HepG2 (cell line): ENCODE measurements at regions not wholly inside any gene's neighbourhood (a gene's known extent, or its start where the extent isn't known, plus 50 kb on each side); places are given as distances from the start of the nearest gene placed in this dataset.

Experiments used
- CREM ChIP-seq, 2 experiments: sonication (generic) in 1 of 2; formaldehyde crosslinking in 1 of 2; IDR thresholded peaks; 2 replicates each; pipeline versions ENCODE4 v1.4.0 to v1.6.1; 2016 to 2020; ENCODE audit warnings: antibody characterized with exemption in 1 of 2, mild to moderate bottlenecking in 1 of 2, missing genetic modification reagents in 1 of 2
- FOXM1 ChIP-seq: sonication (generic); formaldehyde crosslinking; IDR thresholded peaks from 2 replicates; pipeline ENCODE4 v1.5.0; 2020; ENCODE audit warnings: missing genetic modification reagents
- GABPA ChIP-seq, 2 experiments: IDR thresholded peaks; 2 replicates each; pipeline ENCODE4 v1.6.1; 2011 to 2016; ENCODE audit warnings: low read depth in 2 of 2, low read length in 1 of 2, missing biosample characterization in 1 of 2, missing genetic modification characterization in 1 of 2
- GTF3A ChIP-seq: sonication (generic); formaldehyde crosslinking; conservative IDR thresholded peaks from 2 replicates; pipeline ENCODE4 v1.4.0; 2020; ENCODE audit warnings: mild to moderate bottlenecking, missing genetic modification reagents
- HNF4A ChIP-seq: sonication (generic); formaldehyde crosslinking; IDR thresholded peaks from 2 replicates; pipeline ENCODE4 v1.4.0; 2020; ENCODE audit warnings: missing genetic modification reagents
- NR2F1 ChIP-seq, 2 experiments: fragments of 450-650 bp in 1 of 2; formaldehyde crosslinking in 1 of 2; IDR thresholded peaks; 2 replicates each; pipeline versions ENCODE4 v1.5.0 to v1.6.1; 2016 to 2020; ENCODE audit warnings: mild to moderate bottlenecking in 1 of 2, missing compliant biosample characterization in 1 of 2, missing genetic modification reagents in 1 of 2, moderate library complexity in 1 of 2
- PHF21A ChIP-seq: sonication (generic); formaldehyde crosslinking; IDR thresholded peaks from 2 replicates; pipeline ENCODE4 v1.5.0; 2020; ENCODE audit warnings: mild to moderate bottlenecking, missing genetic modification reagents
- ZNF274 ChIP-seq: sonication (generic); formaldehyde crosslinking; IDR thresholded peaks from 2 replicates; pipeline ENCODE4 v1.5.1; 2020; ENCODE audit warnings: mild to moderate bottlenecking, missing genetic modification reagents
- ZNF329 ChIP-seq: sonication (generic); formaldehyde crosslinking; IDR thresholded peaks from 2 replicates; pipeline ENCODE4 v1.9.0; 2021; ENCODE audit warnings: low read depth, mild to moderate bottlenecking, missing genetic modification reagents
- TF ChIP-seq, protein P1 (sequence below), 2 experiments: fragments of 450-650 bp in 1 of 2; sonication (generic) in 1 of 2; formaldehyde crosslinking; IDR thresholded peaks; 2 replicates each; pipeline versions ENCODE4 v1.5.0 to v1.8.0; 2020 to 2022; ENCODE audit warnings: mild to moderate bottlenecking in 1 of 2, missing genetic modification reagents in 1 of 2
- TF ChIP-seq, protein P2 (sequence below): sonication (generic); formaldehyde crosslinking; IDR thresholded peaks from 2 replicates; pipeline ENCODE4 v1.9.0; 2021; ENCODE audit warnings: missing genetic modification reagents, borderline replicate concordance
- TF ChIP-seq, protein P3 (sequence below): IDR thresholded peaks from 2 replicates; pipeline ENCODE4 v1.6.1; 2016; ENCODE audit warnings: low read depth, missing genetic modification reagents, missing compliant biosample characterization
- TF ChIP-seq, protein P4 (sequence below): sonication (generic); formaldehyde crosslinking; IDR thresholded peaks from 2 replicates; pipeline ENCODE4 v1.4.0; 2020; ENCODE audit warnings: missing genetic modification reagents, borderline replicate concordance

DNA sequence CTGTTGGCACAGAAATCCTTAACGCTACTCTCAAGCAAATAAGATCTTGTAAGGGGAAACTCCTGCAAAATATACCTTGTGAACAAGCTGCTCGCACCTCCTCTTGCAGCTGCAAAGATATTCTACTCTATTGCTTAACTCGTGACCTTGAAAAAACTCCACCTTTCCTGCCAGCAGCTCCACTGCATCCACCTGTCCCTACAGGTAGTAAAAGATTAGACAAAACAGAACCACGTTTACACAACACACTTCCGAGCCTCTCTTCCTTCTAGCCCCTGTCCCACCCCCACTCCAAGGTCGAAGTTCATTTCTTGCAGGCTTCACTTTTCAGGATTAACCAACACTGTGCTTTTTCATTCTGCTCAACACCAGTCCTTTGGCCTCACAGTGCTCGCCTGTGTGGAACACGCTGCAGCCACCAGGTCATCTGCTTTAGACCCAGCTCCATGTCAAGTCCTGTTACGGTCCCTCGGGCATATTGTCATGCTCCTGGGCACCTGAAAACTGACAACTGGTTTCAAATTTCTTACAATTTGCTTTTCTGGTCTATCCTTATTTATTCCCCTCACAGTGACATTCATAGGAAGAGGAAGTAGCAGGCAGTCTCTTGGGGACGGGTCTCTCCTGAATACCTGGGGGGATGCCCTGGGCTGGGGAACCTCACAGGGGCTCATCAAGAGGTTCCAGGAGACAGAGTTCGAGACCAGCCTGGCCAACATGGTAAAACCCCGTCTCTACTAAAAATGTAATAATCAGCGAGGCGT lies 165.8 kb upstream of the KLF14 start (continued):
- TF ChIP-seq CREM (IDR thresholded peaks at IDR 0.05) (peak; percentile 83), CREM (CRISPR knock-in tag; IDR thresholded peaks at IDR 0.05) (no peak), NR2F1 (CRISPR knock-in tag; IDR thresholded peaks at IDR 0.05) (peak; percentile 22 to 47; a peak in 1 of 4 replicates), PHF21A (peak; percentile 97), GABPA (IDR thresholded peaks at IDR 0.05; ENCODE audit: low read depth, low read length) (no peak), GABPA (CRISPR knock-in tag; IDR thresholded peaks at IDR 0.05; ENCODE audit: low read depth) (peak; percentile 54; the same call in 1 of the 2 replicates), ZNF274 (CRISPR knock-in tag) (peak; percentile 52; the same call in 1 of the 2 replicates), GTF3A (CRISPR knock-in tag) (no peak), HNF4A (peak; percentile 98), FOXM1 (CRISPR knock-in tag) (no peak), ZNF329 (CRISPR knock-in tag) (no peak)
- TF ChIP-seq, protein P1, sequence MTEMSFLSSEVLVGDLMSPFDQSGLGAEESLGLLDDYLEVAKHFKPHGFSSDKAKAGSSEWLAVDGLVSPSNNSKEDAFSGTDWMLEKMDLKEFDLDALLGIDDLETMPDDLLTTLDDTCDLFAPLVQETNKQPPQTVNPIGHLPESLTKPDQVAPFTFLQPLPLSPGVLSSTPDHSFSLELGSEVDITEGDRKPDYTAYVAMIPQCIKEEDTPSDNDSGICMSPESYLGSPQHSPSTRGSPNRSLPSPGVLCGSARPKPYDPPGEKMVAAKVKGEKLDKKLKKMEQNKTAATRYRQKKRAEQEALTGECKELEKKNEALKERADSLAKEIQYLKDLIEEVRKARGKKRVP (CRISPR knock-in tag; IDR thresholded peaks at IDR 0.05) = peak in 1 of 2 experiments; percentile 40; a peak in 1 of 4 replicates
- TF ChIP-seq, protein P2, sequence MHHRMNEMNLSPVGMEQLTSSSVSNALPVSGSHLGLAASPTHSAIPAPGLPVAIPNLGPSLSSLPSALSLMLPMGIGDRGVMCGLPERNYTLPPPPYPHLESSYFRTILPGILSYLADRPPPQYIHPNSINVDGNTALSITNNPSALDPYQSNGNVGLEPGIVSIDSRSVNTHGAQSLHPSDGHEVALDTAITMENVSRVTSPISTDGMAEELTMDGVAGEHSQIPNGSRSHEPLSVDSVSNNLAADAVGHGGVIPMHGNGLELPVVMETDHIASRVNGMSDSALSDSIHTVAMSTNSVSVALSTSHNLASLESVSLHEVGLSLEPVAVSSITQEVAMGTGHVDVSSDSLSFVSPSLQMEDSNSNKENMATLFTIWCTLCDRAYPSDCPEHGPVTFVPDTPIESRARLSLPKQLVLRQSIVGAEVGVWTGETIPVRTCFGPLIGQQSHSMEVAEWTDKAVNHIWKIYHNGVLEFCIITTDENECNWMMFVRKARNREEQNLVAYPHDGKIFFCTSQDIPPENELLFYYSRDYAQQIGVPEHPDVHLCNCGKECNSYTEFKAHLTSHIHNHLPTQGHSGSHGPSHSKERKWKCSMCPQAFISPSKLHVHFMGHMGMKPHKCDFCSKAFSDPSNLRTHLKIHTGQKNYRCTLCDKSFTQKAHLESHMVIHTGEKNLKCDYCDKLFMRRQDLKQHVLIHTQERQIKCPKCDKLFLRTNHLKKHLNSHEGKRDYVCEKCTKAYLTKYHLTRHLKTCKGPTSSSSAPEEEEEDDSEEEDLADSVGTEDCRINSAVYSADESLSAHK (CRISPR knock-in tag) = no peak
- TF ChIP-seq, protein P3, sequence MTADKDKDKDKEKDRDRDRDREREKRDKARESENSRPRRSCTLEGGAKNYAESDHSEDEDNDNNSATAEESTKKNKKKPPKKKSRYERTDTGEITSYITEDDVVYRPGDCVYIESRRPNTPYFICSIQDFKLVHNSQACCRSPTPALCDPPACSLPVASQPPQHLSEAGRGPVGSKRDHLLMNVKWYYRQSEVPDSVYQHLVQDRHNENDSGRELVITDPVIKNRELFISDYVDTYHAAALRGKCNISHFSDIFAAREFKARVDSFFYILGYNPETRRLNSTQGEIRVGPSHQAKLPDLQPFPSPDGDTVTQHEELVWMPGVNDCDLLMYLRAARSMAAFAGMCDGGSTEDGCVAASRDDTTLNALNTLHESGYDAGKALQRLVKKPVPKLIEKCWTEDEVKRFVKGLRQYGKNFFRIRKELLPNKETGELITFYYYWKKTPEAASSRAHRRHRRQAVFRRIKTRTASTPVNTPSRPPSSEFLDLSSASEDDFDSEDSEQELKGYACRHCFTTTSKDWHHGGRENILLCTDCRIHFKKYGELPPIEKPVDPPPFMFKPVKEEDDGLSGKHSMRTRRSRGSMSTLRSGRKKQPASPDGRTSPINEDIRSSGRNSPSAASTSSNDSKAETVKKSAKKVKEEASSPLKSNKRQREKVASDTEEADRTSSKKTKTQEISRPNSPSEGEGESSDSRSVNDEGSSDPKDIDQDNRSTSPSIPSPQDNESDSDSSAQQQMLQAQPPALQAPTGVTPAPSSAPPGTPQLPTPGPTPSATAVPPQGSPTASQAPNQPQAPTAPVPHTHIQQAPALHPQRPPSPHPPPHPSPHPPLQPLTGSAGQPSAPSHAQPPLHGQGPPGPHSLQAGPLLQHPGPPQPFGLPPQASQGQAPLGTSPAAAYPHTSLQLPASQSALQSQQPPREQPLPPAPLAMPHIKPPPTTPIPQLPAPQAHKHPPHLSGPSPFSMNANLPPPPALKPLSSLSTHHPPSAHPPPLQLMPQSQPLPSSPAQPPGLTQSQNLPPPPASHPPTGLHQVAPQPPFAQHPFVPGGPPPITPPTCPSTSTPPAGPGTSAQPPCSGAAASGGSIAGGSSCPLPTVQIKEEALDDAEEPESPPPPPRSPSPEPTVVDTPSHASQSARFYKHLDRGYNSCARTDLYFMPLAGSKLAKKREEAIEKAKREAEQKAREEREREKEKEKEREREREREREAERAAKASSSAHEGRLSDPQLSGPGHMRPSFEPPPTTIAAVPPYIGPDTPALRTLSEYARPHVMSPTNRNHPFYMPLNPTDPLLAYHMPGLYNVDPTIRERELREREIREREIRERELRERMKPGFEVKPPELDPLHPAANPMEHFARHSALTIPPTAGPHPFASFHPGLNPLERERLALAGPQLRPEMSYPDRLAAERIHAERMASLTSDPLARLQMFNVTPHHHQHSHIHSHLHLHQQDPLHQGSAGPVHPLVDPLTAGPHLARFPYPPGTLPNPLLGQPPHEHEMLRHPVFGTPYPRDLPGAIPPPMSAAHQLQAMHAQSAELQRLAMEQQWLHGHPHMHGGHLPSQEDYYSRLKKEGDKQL (CRISPR knock-in tag) = peak; percentile 74; the same call in 1 of the 2 replicates
- TF ChIP-seq, protein P4, sequence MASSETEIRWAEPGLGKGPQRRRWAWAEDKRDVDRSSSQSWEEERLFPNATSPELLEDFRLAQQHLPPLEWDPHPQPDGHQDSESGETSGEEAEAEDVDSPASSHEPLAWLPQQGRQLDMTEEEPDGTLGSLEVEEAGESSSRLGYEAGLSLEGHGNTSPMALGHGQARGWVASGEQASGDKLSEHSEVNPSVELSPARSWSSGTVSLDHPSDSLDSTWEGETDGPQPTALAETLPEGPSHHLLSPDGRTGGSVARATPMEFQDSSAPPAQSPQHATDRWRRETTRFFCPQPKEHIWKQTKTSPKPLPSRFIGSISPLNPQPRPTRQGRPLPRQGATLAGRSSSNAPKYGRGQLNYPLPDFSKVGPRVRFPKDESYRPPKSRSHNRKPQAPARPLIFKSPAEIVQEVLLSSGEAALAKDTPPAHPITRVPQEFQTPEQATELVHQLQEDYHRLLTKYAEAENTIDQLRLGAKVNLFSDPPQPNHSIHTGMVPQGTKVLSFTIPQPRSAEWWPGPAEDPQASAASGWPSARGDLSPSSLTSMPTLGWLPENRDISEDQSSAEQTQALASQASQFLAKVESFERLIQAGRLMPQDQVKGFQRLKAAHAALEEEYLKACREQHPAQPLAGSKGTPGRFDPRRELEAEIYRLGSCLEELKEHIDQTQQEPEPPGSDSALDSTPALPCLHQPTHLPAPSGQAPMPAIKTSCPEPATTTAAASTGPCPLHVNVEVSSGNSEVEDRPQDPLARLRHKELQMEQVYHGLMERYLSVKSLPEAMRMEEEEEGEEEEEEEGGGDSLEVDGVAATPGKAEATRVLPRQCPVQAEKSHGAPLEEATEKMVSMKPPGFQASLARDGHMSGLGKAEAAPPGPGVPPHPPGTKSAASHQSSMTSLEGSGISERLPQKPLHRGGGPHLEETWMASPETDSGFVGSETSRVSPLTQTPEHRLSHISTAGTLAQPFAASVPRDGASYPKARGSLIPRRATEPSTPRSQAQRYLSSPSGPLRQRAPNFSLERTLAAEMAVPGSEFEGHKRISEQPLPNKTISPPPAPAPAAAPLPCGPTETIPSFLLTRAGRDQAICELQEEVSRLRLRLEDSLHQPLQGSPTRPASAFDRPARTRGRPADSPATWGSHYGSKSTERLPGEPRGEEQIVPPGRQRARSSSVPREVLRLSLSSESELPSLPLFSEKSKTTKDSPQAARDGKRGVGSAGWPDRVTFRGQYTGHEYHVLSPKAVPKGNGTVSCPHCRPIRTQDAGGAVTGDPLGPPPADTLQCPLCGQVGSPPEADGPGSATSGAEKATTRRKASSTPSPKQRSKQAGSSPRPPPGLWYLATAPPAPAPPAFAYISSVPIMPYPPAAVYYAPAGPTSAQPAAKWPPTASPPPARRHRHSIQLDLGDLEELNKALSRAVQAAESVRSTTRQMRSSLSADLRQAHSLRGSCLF (CRISPR knock-in tag) = no peak
